IMR-90 (cell line): ENCODE measurements at regions not wholly inside any gene's neighbourhood (a gene's known extent, or its start where the extent isn't known, plus 50 kb on each side); places are given as distances from the start of the nearest gene placed in this dataset.

Source experiments
- ATAC-seq: fragments of 200-7000 bp; cut with Tn5 transposase; 2 replicates; pipeline ENCODE4 v1.9.1; 2020; ENCODE audit warnings: low read depth, mild to moderate bottlenecking, moderate library complexity
- BruUV-seq: library from RNA; stranded (reverse); fragments of 400-500 nt; replicated peaks from 2 replicates; lab custom pipeline; 2021; lab: Mats Ljungman, UMichigan
- CTCF ChIA-PET: fragments of 300-600 bp; formaldehyde crosslinking; extraction: SDS; loops from one replicate; lab custom pipeline; 2021; ENCODE audit warnings: antibody characterized with exemption; lab: Yijun Ruan, JAX
- POLR2A ChIA-PET: fragments of 300-600 bp; sonication (Branson Sonifier 250); formaldehyde crosslinking; loops from one replicate; lab custom pipeline; 2022; ENCODE audit warnings: antibody characterized with exemption; ENCODE audit not compliant: unreplicated experiment; lab: Charles Lee
- DNase-seq: peaks from one replicate; pipeline ENCODE4 v3.0.0; 2013
- H2AFZ ChIP-seq: replicated peaks from 2 replicates; pipeline ENCODE3; 2013; ENCODE audit warnings: low read length, mild to moderate bottlenecking; ENCODE audit not compliant: poor library complexity
- H2AK5ac ChIP-seq: 2 replicates; pipeline ENCODE4 v1.6.1; 2013; ENCODE audit warnings: low read depth, low read length, inconsistent platforms
- H2AK9ac ChIP-seq: replicated peaks from 2 replicates; pipeline ENCODE3; 2013; ENCODE audit warnings: mild to moderate bottlenecking, low read depth, low read length, moderate library complexity; ENCODE audit not compliant: poor library complexity
- H2BK120ac ChIP-seq: 2 replicates; pipeline ENCODE4 v1.6.1; 2013; ENCODE audit warnings: low read depth, low read length, inconsistent platforms
- H2BK15ac ChIP-seq: 3 replicates; pipeline ENCODE4 v1.6.1; 2013; ENCODE audit warnings: low read depth, low read length, inconsistent platforms
- H2BK20ac ChIP-seq: 2 replicates; pipeline ENCODE4 v1.6.1; 2013; ENCODE audit warnings: low read depth, mild to moderate bottlenecking, inconsistent platforms, low read length, moderate library complexity
- H2BK5ac ChIP-seq: 2 replicates; pipeline ENCODE4 v1.6.1; 2013; ENCODE audit warnings: mild to moderate bottlenecking, low read depth, low read length, inconsistent platforms; ENCODE audit not compliant: poor library complexity, severe bottlenecking
- H3K14ac ChIP-seq: replicated peaks from 2 replicates; pipeline ENCODE4 v1.6.1; 2013; ENCODE audit warnings: low read depth, low read length, inconsistent platforms
- H3K18ac ChIP-seq: 2 replicates; pipeline ENCODE4 v1.6.1; 2013; ENCODE audit warnings: low read depth, low read length, control low read depth
- H3K23ac ChIP-seq: 2 replicates; pipeline ENCODE4 v1.6.1; 2013; ENCODE audit warnings: low read depth, low read length, inconsistent platforms
- H3K27ac ChIP-seq: 2 replicates; pipeline ENCODE4 v1.5.1; 2013; ENCODE audit warnings: mild to moderate bottlenecking, control low read depth, low read length; ENCODE audit not compliant: insufficient read depth
- H3K27me3 ChIP-seq: 2 replicates; pipeline ENCODE4 v1.6.1; 2013; ENCODE audit warnings: low read length; ENCODE audit not compliant: control insufficient read depth, insufficient read depth
- H3K36me3 ChIP-seq: 2 replicates; pipeline ENCODE4 v1.6.1; 2013; ENCODE audit warnings: low read length, mixed read lengths; ENCODE audit not compliant: control insufficient read depth, insufficient read depth
- H3K4ac ChIP-seq: 2 replicates; pipeline ENCODE4 v1.6.1; 2013; ENCODE audit warnings: low read depth, low read length, inconsistent platforms
- H3K4me1 ChIP-seq: 2 replicates; pipeline ENCODE4 v1.6.1; 2013; ENCODE audit warnings: low read length, mixed read lengths; ENCODE audit not compliant: control insufficient read depth, insufficient read depth
- H3K4me2 ChIP-seq: 2 replicates; pipeline ENCODE4 v1.6.1; 2013; ENCODE audit warnings: low read depth, mild to moderate bottlenecking, control low read depth, low read length, moderate library complexity
- H3K4me3 ChIP-seq: 2 replicates; pipeline ENCODE4 v1.5.1; 2013; ENCODE audit warnings: low read depth, mild to moderate bottlenecking, control low read depth, low read length, moderate library complexity; ENCODE audit not compliant: insufficient read depth
- H3K56ac ChIP-seq: 2 replicates; pipeline ENCODE4 v1.6.1; 2013; ENCODE audit warnings: low read length, inconsistent platforms; ENCODE audit not compliant: insufficient read depth; ENCODE audit errors: extremely low read depth
- H3K79me1 ChIP-seq, 2 experiments: 2 replicates each; pipeline ENCODE4 v1.6.1; 2013; ENCODE audit warnings: low read length in 2 of 2, inconsistent platforms in 1 of 2, low read depth in 1 of 2
- H3K9ac ChIP-seq: 2 replicates; pipeline ENCODE4 v1.6.1; 2013; ENCODE audit warnings: low read depth, low read length, control low read depth
- H3K9me1 ChIP-seq: 2 replicates; pipeline ENCODE4 v1.6.1; 2013; ENCODE audit warnings: low read length, inconsistent platforms; ENCODE audit not compliant: insufficient read depth
- H3K9me3 ChIP-seq: 2 replicates; pipeline ENCODE4 v1.6.1; 2013; ENCODE audit warnings: low read length; ENCODE audit not compliant: control insufficient read depth, insufficient read depth
- H4K20me1 ChIP-seq: 2 replicates; pipeline ENCODE4 v1.6.1; 2013; ENCODE audit warnings: low read length, inconsistent platforms; ENCODE audit not compliant: insufficient read depth
- H4K5ac ChIP-seq: 2 replicates; pipeline ENCODE4 v1.6.1; 2013; ENCODE audit warnings: mild to moderate bottlenecking, low read depth, low read length, control low read depth
- H4K8ac ChIP-seq, 2 experiments: 2 replicates each; pipeline ENCODE4 v1.6.1; 2013; ENCODE audit warnings: low read depth in 2 of 2, low read length in 2 of 2, control low read depth in 1 of 2, inconsistent platforms in 1 of 2
- H4K91ac ChIP-seq: 2 replicates; pipeline ENCODE4 v1.6.1; 2013; ENCODE audit warnings: low read depth, low read length, inconsistent platforms; ENCODE audit not compliant: insufficient read depth
- CEBPB ChIP-seq: IDR thresholded peaks from 2 replicates; pipeline ENCODE4 v1.6.1; 2012; ENCODE audit warnings: low read depth, low read length, improper control_type of control experiment
- CHD1 ChIP-seq: IDR thresholded peaks from 2 replicates; pipeline ENCODE4 v1.6.1; 2012; ENCODE audit warnings: low read depth, low read length, improper control_type of control experiment
- CTCF ChIP-seq: conservative IDR thresholded peaks from 2 replicates; pipeline ENCODE4 v1.5.1; 2012; ENCODE audit warnings: mild to moderate bottlenecking, low read depth, low read length, improper control_type of control experiment
- ELK1 ChIP-seq: fragments of 150-350 bp; IDR thresholded peaks from 2 replicates; pipeline ENCODE4 v1.6.1; 2016; ENCODE audit warnings: low read depth, mild to moderate bottlenecking, low read length, moderate library complexity, borderline replicate concordance
- RCOR1 ChIP-seq: IDR thresholded peaks from 2 replicates; pipeline ENCODE4 v1.6.1; 2012; ENCODE audit warnings: mild to moderate bottlenecking, low read length, improper control_type of control experiment; ENCODE audit not compliant: insufficient replicate concordance
- WGBS, 2 experiments: methylation state at CpG; one replicate each; pipeline versions ENCODE4 v1.1.5 to v1.1.7; 2013; ENCODE audit warnings: missing lambda C conversion rate in 2 of 2; ENCODE audit not compliant: insufficient read length in 1 of 2; ENCODE audit errors: extremely low coverage in 2 of 2; 5-methylcytosine and 5-hydroxymethylcytosine counted together
- dilution Hi-C: fragments of 300-500 bp; cut with HindIII; formaldehyde crosslinking; loops from one replicate; pipeline ENCODE4 v1.14.3; 2018; ENCODE audit warnings: low sequenced_read_pairs; ENCODE audit not compliant: unreplicated experiment
- in situ Hi-C: fragments of 300-500 bp; cut with MboI; formaldehyde crosslinking; loops from 3 replicates; pipeline ENCODE4 v1.14.3; 2019; ENCODE audit warnings: low sequenced_read_pairs, inconsistent platforms, mixed read lengths
- intact Hi-C: fragments of 100-400 bp; cut with micrococcal nuclease; formaldehyde crosslinking; loops from 2 replicates; pipeline ENCODE4 v1.10.0; 2022

GRCh38 chr11:116326146-116326545 is 446.6 kb downstream of the BUD13 start:
- H3K27ac ChIP-seq, result no peak overlapping the region
- H3K27me3 ChIP-seq, result no peaks in the 10 kb centered on the region
- no peaks in the 10 kb centered on the region for H3K4me1 ChIP-seq
- dilution Hi-C loops, result no loop called here
- H2BK15ac ChIP-seq, result no peak overlapping the region
- no peak overlapping the region for H4K5ac ChIP-seq
- no peaks in the 10 kb centered on the region for H3K9me1 ChIP-seq
- no peak for TF ChIP-seq RCOR1
- TF ChIP-seq CEBPB, result no peak
- TF ChIP-seq CTCF, result no peak
- no peak for TF ChIP-seq CHD1
- TF ChIP-seq ELK1, result no peak
- intact Hi-C loops, result no loop called here
- no peak overlapping the region for H3K4ac ChIP-seq
- no CpG with 5 or more reads among the region's 2 CpGs for WGBS, 2 experiments
- no peak overlapping the region for H2AFZ ChIP-seq
- no peaks in the 10 kb centered on the region for H3K79me1 ChIP-seq
- in situ Hi-C loops, result no loop called here
- H3K9me3 ChIP-seq, result peaks cover 3% of the 10 kb centered on the region; the same call in 1 of the 2 replicates
- no peak overlapping the region for H3K23ac ChIP-seq
- H2AK9ac ChIP-seq, result no peak overlapping the region
- H4K20me1 ChIP-seq, result no peaks in the 10 kb centered on the region
- H4K8ac ChIP-seq, result no peak overlapping the region
- no peak overlapping the region for H2BK20ac ChIP-seq
- no peaks in the 10 kb centered on the region for H3K36me3 ChIP-seq
- no TSS peak for BruUV-seq
- ATAC-seq, result no peak
- POLR2A ChIA-PET, result no interaction called here
- H3K18ac ChIP-seq, result no peak overlapping the region
- no peak overlapping the region for H3K4me3 ChIP-seq
- H2BK120ac ChIP-seq, result no peak overlapping the region
- H3K56ac ChIP-seq, result no peak overlapping the region
- no peak for DNase-seq
- no peak overlapping the region for H2AK5ac ChIP-seq
- no peak overlapping the region for H4K91ac ChIP-seq
- CTCF ChIA-PET, result no interaction called here
- no peak overlapping the region for H3K14ac ChIP-seq
- H3K4me2 ChIP-seq, result no peak overlapping the region
- no peak overlapping the region for H3K9ac ChIP-seq
- H2BK5ac ChIP-seq, result no peak overlapping the region
